NK-92 treated with Interleukin-12 subunit alpha and Interleukin-12 subunit beta, amount 100 ng/mL, for 24 hours (cell line): ENCODE measurements at regions not wholly inside any gene's neighbourhood (a gene's known extent, or its start where the extent isn't known, plus 50 kb on each side); places are given as distances from the start of the nearest gene placed in this dataset.

ENCODE experiments used
- DNase-seq: peaks from one replicate; lab custom pipeline; 2025; lab: John Stamatoyannopoulos, UW

GRCh38 chr9:107878462-107878861, 388.9 kb upstream of the KLF4 start:
- DNase-seq, result no peak

DNA sequence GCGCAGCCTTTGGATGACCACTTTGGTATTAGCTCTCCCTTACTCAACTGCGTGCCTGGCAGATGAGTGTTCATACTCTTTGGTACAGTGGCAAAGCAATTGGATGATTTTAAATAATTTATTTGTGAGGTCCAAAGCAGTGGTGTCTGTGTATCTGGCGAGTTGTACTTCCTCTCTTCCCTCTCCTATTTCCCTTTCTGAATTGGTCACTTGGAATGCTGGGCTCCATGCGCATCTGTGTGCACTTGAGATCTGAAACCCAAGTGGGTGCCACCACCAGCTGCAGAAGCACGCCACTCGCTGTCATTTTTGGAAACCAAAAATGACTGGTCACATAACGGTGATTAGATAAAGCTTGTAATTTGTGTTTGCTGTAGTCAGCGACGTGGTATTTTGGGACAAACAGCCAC, 386.0 kb upstream of the KLF4 start:
- no peak for DNase-seq

DNA sequence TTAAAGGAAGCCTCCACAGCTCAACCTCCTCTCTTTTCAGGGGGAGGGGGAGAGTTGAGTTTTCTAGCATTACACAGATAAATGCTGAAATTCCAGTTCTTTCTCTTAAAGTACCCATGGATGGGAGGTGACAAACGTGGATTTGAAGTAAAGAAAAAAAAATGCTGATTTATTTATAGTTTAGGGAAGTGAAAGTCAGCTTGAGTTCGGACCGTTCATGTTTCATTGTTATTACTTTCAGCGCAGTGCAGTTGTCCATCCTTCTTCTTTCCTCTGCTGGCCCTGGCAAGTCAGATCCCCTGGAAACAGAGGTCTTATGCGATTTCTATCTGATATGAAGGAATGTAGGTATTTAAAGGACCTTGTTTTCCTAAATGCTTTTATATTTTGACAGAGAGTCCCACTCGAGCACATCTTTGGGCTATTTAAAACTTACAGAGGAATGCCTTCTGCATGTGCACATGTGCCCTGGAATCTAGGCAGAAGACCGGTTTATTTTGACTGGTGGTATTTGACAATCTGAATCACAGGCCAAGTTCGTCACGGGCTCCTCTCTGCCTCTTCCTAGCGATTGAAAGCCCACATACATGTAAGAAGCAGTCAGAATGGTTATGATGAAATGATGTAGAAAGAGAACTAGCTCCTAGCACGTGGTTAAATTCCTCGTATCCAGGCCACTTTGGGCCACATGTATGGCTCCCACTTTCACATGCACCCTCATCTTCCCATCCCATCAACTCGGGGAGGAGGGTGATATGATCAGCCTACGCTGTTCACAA, 385.2 kb upstream of the KLF4 start:
- DNase-seq, result no peak

- DNase-seq, result no peak
Measured at GRCh38 chr9:107874137-107874536, 384.6 kb upstream of the KLF4 start.

GRCh38 chr9:107872457-107873192, 383.1 kb upstream of the KLF4 start:
- no peak for DNase-seq

DNA sequence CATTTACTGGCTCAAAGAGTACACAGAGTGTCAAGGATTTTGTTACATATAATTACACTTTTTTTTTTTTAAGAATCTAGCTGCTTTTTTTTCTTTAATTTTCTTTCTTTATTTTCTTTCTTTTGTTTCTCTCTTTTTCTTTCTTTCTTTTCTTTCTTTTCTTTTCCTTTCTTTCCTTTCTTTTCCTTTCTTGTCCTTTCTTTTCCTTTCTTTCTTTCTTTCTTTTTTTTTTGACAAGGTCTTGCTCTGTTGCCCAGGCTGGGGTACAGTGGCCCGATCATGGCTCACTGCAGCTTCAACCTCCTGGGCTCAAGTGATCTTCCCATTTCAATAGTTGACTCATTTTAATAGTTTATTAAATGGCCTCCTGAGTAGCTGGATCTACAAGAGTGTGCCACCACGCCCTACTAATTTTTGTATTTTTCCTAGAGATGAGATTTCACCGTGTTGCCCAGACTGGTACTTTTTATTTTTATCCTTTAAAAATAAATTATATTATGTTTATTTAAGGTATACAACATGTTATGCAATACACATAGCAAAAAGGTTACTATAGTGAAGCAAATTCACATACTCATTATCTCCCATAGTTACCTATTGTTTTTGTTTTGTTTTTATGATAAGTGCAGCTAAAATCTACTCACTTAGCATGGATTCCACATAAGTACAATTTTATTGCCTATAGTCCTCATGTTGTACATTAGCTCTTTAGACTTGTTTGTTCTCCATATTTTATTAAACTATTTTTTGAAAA, 381.5 kb upstream of the KLF4 start:
- no peak for DNase-seq

- DNase-seq, result no peak
Measured at GRCh38 chr9:107870221-107870620, 380.7 kb upstream of the KLF4 start.

DNA sequence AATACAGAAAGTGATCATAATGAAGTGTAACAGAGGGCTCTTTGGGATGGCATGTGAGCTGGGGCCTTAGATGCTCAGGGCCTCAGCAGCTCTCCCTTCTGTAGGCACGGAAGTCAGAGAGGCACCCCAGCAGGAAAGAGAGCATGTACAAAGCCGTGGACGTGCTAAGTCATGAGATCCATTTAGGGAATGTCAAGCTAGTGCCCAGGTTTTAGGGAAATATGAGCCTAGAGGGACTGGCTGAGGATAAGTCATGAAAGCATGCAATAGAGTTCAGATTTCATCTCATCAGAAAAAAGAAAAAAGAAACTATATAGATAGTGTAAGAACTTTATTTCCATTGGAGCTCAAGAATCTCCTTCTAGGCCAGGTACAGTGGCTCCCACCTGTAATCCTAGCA, 379.5 kb upstream of the KLF4 start:
- DNase-seq, result no peak

DNA sequence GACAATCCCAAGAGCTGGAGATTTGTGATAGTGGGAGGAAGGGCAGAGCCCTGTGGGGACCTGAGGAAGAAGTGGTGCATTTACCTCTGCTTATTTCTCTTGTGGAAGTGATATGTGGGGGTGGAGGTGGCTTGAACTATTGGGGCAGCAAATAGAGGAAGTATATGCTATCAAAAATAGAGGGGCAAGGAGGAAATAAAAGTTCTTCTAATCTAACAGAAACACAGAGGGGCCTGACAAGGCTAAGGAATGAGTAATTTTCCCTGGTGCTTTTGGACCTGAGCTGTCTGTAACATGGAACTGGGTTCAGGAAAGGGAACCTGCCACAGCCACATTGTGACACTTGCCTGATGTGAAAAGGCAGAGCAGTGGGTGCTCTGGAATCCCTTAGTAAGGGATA, 378.6 kb upstream of the KLF4 start:
- no peak for DNase-seq

DNA sequence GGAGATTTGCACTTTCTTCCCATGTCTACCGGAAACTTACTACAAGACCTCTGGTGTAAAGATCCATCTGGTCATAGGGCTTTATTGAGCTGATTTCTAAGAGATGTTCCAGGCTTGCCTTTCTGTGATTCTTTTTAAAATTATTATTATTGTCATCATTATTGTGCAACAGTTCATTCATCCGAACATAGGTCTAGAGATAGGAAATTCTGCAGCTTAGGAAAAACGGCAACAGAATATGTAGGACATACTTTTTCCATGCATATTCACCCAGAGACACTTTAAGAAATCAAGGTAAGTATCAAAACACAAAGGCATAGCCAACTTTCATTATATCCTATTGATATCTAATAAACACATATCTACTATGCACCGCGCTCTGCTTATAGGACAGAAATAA, 378.2 kb upstream of the KLF4 start:
- no peak for DNase-seq

DNA sequence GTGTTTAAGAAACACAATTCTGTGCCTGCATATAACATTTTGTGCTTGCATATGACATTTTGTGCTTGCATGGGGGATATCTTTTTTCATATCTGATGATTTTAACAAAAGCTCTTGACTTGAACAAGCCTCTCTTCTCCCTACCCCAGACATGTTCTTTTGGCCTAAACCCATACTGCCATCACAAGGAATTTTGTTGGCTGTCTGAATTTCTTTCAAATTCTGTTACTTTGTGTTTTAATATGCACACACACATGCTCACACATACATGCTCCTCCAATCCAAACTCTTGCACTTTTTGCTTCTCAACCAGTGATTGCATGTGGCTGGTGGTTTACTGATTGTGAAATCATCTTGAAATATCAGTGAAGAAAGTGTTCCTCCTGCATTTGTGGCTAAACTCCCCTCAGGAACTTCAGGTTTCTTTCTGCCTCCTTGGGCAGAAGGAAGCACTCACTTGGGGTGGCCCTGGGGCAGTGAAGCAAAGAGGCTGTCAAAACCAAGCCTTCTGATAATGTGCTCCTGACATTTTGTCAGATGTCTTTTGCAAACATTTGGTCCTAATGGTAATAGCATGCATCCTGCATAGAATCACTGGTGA, 377.2 kb upstream of the KLF4 start:
- no peak for DNase-seq

GRCh38 chr9:107863396-107863795, 373.8 kb upstream of the KLF4 start:
- no peak for DNase-seq

DNA sequence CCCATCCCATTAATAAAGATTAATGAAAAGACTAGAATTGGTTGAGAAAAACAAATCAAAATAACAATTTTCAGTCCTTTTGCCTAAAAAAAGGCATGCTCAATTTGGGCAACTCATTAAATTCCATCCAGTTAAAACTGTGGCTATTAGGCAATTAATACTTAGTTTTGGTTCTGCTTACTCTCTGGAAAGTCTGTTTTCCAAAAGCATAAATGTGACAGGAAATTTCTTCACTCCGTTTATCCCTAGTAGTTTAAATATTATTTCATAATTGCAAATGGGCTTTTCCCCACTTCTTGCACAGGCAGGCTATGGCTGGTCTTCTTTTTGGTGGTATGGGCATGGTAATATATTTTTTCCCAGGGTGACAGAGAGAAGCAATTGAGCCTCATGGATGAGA, 373.3 kb upstream of the KLF4 start:
- DNase-seq, result no peak

DNA sequence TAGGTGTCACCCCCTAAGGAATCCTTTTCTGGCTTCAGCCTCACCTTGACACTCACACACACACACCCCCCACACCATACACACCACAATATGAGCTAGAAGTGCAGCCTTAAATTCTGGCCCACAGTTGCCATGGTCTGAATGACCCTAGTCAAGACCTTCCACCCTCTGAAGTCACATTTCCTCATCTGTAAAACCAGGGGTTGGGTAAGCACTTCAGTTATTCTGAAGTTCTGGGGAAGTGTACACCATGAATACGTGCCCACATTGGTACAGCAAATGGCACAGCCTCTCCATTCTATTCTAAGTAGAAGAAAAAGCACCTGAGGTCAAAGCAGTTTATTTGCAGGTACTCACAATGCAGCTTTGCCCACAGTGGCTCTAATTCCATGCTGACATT, 372.8 kb upstream of the KLF4 start:
- DNase-seq, result no peak

DNA sequence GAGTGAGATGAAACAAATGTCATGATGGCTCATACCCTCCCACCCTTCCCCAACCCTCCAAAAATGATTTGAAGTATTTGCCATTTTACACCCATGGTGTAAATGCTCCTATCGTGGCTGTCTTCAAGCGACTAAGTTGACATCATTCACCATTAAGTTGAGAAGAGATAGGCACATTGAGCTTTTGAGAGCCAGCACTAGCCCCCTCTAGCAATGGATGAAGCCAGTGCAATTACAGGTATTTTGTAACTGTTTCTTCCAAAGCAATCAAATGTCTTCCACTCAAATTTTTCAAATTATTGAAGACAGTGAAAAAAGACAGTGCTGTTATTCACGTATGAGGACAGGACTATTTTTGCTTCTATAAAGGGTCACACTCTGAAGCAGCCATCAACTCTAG, 371.5 kb upstream of the KLF4 start:
- no peak for DNase-seq

GRCh38 chr9:107858260-107858659, 368.7 kb upstream of the KLF4 start:
- DNase-seq, result no peak

GRCh38 chr9:107856633-107857032, 367.1 kb upstream of the KLF4 start:
- DNase-seq, result no peak

DNA sequence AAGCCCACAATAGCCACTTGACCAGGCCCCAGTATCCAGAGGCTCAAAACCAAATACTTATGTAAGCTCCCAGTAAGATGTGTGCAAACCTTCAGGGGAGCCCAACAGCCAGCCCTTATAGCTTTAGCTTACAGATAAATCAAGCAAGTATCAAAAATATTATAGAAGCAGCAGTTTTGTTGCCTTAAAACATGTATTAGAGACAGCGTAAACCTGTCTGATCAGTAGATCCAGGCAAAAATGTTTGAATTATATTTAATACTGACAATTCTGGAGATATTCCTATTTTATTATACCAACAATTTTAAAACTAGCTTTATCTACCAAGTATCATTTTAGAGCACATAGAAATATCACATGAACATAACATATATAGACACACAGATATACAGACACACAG, 365.6 kb upstream of the KLF4 start:
- no peak for DNase-seq

DNA sequence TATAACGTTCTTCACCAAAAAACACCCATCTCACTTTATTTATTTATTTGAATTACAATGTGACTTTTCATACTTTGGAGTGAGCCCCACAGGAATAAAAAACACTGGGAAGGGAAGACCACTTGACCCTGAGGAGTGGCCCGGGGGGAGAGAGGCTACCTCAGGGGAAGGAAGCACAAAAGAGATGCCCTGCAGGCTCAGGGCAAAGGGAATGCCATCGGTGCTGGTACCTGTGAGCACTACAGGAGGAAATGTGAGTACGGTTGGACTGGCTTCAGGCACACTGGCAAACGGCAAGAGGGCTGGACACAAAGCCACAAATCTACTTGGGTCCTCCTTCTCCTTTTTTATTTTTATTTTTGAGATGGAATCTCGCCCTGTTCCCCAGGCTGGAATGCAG, 363.9 kb upstream of the KLF4 start:
- DNase-seq, result no peak

DNA sequence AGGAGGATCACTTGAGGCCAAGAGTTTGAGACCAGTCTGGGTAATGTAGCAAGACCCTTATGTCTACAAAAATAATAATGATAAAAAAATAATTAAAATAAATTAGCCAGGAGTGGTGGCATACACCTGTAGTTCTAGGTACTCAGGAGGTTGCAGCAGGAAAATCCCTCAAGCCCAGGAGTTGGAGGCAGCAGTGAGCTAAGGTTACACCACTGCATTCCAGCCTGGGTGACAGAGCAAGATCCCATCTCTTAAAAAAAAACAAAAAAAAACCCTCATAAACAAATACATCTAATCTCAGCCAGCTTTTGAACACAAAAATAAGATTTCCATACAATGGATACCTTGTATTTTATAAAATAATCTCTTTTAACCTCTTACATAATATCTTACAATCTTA, 363.3 kb upstream of the KLF4 start:
- DNase-seq, result no peak

- DNase-seq, result no peak
Measured at GRCh38 chr9:107850653-107851052, 361.1 kb upstream of the KLF4 start.
